Activated CD8-positive, alpha-beta memory T cell treated with anti-CD3 and anti-CD28 coated beads, Interleukin-2, amount 10 ng/mL, durations not matched to agents 7 days and 5 days (primary cell): ENCODE measurements at regions not wholly inside any gene's neighbourhood (a gene's known extent, or its start where the extent isn't known, plus 50 kb on each side); places are given as distances from the start of the nearest gene placed in this dataset.

Experiments used
- ATAC-seq: fragments of 150-1000 bp; cut with Tn5 transposase; one replicate; pipeline ENCODE4 v1.10.0; 2021; ENCODE audit warnings: moderate library complexity
- CTCF ChIA-PET: fragments of 350-600 bp; sonication (Branson Sonifier 250); formaldehyde crosslinking; loops from one replicate; lab custom pipeline; 2021; ENCODE audit warnings: antibody characterized with exemption; lab: Charles Lee
- DNase-seq: peaks from one replicate; pipeline ENCODE4 v3.0.0-alpha.2; 2020
- H3K27ac Mint-ChIP-seq: one replicate; pipeline ENCODE4 v1.8.0; 2021; ENCODE audit warnings: mild to moderate bottlenecking, mixed read lengths
- H3K27me3 Mint-ChIP-seq: one replicate; pipeline ENCODE4 v1.8.0; 2021; ENCODE audit warnings: mixed read lengths
- H3K36me3 Mint-ChIP-seq: one replicate; pipeline ENCODE4 v1.8.0; 2021; ENCODE audit warnings: mild to moderate bottlenecking, mixed read lengths
- H3K4me1 Mint-ChIP-seq: one replicate; pipeline ENCODE4 v1.8.0; 2021; ENCODE audit warnings: mixed read lengths
- H3K4me3 Mint-ChIP-seq: one replicate; pipeline ENCODE4 v1.8.0; 2021; ENCODE audit warnings: mild to moderate bottlenecking, moderate library complexity, mixed read lengths
- H3K9me3 Mint-ChIP-seq: one replicate; pipeline ENCODE4 v1.8.0; 2022; ENCODE audit warnings: low read depth, mixed read lengths

- Mint-ChIP-seq H3K9me3 (peaks cover 5% of the 10 kb centered on the region), H3K27me3 (no peaks in the 10 kb centered on the region), H3K4me1 (no peaks in the 10 kb centered on the region), H3K36me3 (no peaks in the 10 kb centered on the region), H3K27ac (no peak overlapping the region), H3K4me3 (no peak overlapping the region)
- DNase-seq = no peak
- CTCF ChIA-PET = no interaction called here
- ATAC-seq = no peak
These were observed 99.6 kb upstream of the PCDH15 start for GRCh38 chr10:54900584-54900983.

- no peaks in the 10 kb centered on the region for H3K4me1 Mint-ChIP-seq
- ATAC-seq (no peak), DNase-seq (no peak)
- no peak overlapping the region for H3K4me3 Mint-ChIP-seq
- H3K27me3 Mint-ChIP-seq = no peaks in the 10 kb centered on the region
- H3K36me3 Mint-ChIP-seq = no peaks in the 10 kb centered on the region
- H3K27ac Mint-ChIP-seq = no peak overlapping the region
- no peaks in the 10 kb centered on the region for H3K9me3 Mint-ChIP-seq
- CTCF ChIA-PET = interaction anchor here (0.7 kb wide), 1 partner anchor 12 kb away, joined by 3 read pairs; no protein-coding TSS in a partner anchor
These were observed 80.0 kb upstream of the PCDH15 start for GRCh38 chr10:54880996-54881395.

- Mint-ChIP-seq H3K36me3 (no peaks in the 10 kb centered on the region), H3K27me3 (no peaks in the 10 kb centered on the region), H3K4me1 (no peaks in the 10 kb centered on the region), H3K9me3 (peaks cover 7% of the 10 kb centered on the region), H3K4me3 (no peak overlapping the region), H3K27ac (no peak overlapping the region)
- CTCF ChIA-PET = interaction anchor here (0.7 kb wide), 1 partner anchor 12 kb away, joined by 3 read pairs; no protein-coding TSS in a partner anchor
- ATAC-seq (no peak), DNase-seq (no peak)
These were observed 68.0 kb upstream of the PCDH15 start for GRCh38 chr10:54869022-54869421.

- CTCF ChIA-PET = no interaction called here
- H3K36me3 Mint-ChIP-seq = no peaks in the 10 kb centered on the region
- H3K9me3 Mint-ChIP-seq = peaks cover 8% of the 10 kb centered on the region
- no peak overlapping the region for H3K4me3 Mint-ChIP-seq
- no peaks in the 10 kb centered on the region for H3K27me3 Mint-ChIP-seq
- no peak overlapping the region for H3K27ac Mint-ChIP-seq
- no peak for ATAC-seq
- no peaks in the 10 kb centered on the region for H3K4me1 Mint-ChIP-seq
- DNase-seq = no peak
These were observed 65.6 kb upstream of the PCDH15 start for GRCh38 chr10:54866666-54867065.

- Mint-ChIP-seq H3K27ac (no peak overlapping the region), H3K36me3 (no peaks in the 10 kb centered on the region), H3K4me3 (no peak overlapping the region), H3K9me3 (peaks cover 5% of the 10 kb centered on the region), H3K27me3 (no peaks in the 10 kb centered on the region), H3K4me1 (no peaks in the 10 kb centered on the region)
- DNase-seq (no peak), ATAC-seq (no peak)
- CTCF ChIA-PET = no interaction called here
These were observed 53.8 kb upstream of the PCDH15 start for GRCh38 chr10:54854843-54855242.

- CTCF ChIA-PET = no interaction called here
- DNase-seq (no peak), ATAC-seq (no peak)
- Mint-ChIP-seq H3K27me3 (no peaks in the 10 kb centered on the region), H3K9me3 (peaks cover 5% of the 10 kb centered on the region), H3K36me3 (no peaks in the 10 kb centered on the region), H3K4me3 (no peak overlapping the region), H3K27ac (no peak overlapping the region), H3K4me1 (no peaks in the 10 kb centered on the region)
These were observed 53.4 kb upstream of the PCDH15 start for GRCh38 chr10:54854389-54854788.

- Mint-ChIP-seq H3K9me3 (peaks cover 7% of the 10 kb centered on the region), H3K27me3 (no peaks in the 10 kb centered on the region), H3K4me1 (no peaks in the 10 kb centered on the region), H3K4me3 (no peak overlapping the region), H3K36me3 (no peaks in the 10 kb centered on the region), H3K27ac (no peak overlapping the region)
- no peak for ATAC-seq
- CTCF ChIA-PET = no interaction called here
- no peak for DNase-seq
These were observed 52.9 kb upstream of the PCDH15 start for GRCh38 chr10:54853883-54854282.
